Lung (tissue), 11 donors: ENCODE measurements at regions not wholly inside any gene's neighbourhood (a gene's known extent, or its start where the extent isn't known, plus 50 kb on each side); places are given as distances from the start of the nearest gene placed in this dataset.

Source experiments
- ATAC-seq: fragments of 200-7000 bp; cut with Tn5 transposase; one replicate; pipeline ENCODE4 v1.9.1; 2020; ENCODE audit warnings: moderate number of reproducible peaks; ENCODE audit not compliant: insufficient read depth, low FRiP score
- DNase-seq, 3 donors: peaks; one replicate each; pipeline ENCODE4 v3.0.0-alpha.2; 2013 to 2017
- H3K27ac ChIP-seq, 2 donors: one replicate each; pipeline ENCODE4 v1.5.1; 2013; ENCODE audit warnings: mild to moderate bottlenecking in 2 of 2, moderate library complexity in 2 of 2, control low read depth in 1 of 2, inconsistent platforms in 1 of 2, low read depth in 1 of 2, low read length in 1 of 2
- H3K27me3 ChIP-seq, 3 donors: one replicate each; pipeline ENCODE4 v1.5.1; 2013; ENCODE audit warnings: low read length in 2 of 3; ENCODE audit not compliant: control insufficient read depth in 3 of 3, insufficient read depth in 3 of 3
- H3K36me3 ChIP-seq, 4 donors: one replicate each; pipeline ENCODE4 v1.5.1; 2013; ENCODE audit warnings: low read length in 4 of 4, mild to moderate bottlenecking in 1 of 4, moderate library complexity in 1 of 4; ENCODE audit not compliant: control insufficient read depth in 4 of 4, insufficient read depth in 4 of 4
- H3K4me1 ChIP-seq, 5 donors: one replicate each; pipeline ENCODE4 v1.5.1; 2013; ENCODE audit warnings: low read length in 5 of 5, mild to moderate bottlenecking in 2 of 5, moderate library complexity in 1 of 5; ENCODE audit not compliant: control insufficient read depth in 5 of 5, insufficient read depth in 5 of 5
- H3K4me3 ChIP-seq: one replicate; pipeline ENCODE4 v1.5.1; 2013; ENCODE audit warnings: mild to moderate bottlenecking, control low read depth, moderate library complexity
- H3K9ac ChIP-seq, 2 donors: one replicate each; pipeline ENCODE4 v1.5.1; 2013; ENCODE audit warnings: low read length in 2 of 2, control low read depth in 1 of 2; ENCODE audit not compliant: insufficient read depth in 1 of 2
- H3K9me3 ChIP-seq, 4 donors: one replicate each; pipeline ENCODE4 v1.5.1; 2013; ENCODE audit warnings: low read length in 3 of 4, mild to moderate bottlenecking in 1 of 4, moderate library complexity in 1 of 4; ENCODE audit not compliant: control insufficient read depth in 4 of 4, insufficient read depth in 3 of 4
- CTCF ChIP-seq: IDR thresholded peaks from 2 replicates; pipeline ENCODE4 v1.5.1; 2012; ENCODE audit warnings: mild to moderate bottlenecking; ENCODE audit errors: control extremely low read depth, extremely low read depth
- WGBS, 2 donors: extraction: QIAGEN DNeasy Blood & Tissue Kit; methylation state at CpG; one replicate each; pipeline ENCODE4 v1.1.7; 2013; 5-methylcytosine and 5-hydroxymethylcytosine counted together
- donor health status: control.
- donor health status: control.
- donor health status: Bipolar disorder and iron deficiency.
- donor health status: healthy.
- donor health status: DM: yes; HTN: yes; CAD: no.

- TF ChIP-seq CTCF: no peak
- Histone ChIP-seq H3K36me3 (no peaks in the 10 kb centered on the region), H3K9me3 (peaks cover 0 to 6% (median 0%) of the 10 kb centered on the region in 4 donors), H3K27ac (no peak overlapping the region), H3K4me1 (no peaks in the 10 kb centered on the region), H3K4me3 (no peak overlapping the region), H3K9ac (no peak overlapping the region), H3K27me3 (no peaks in the 10 kb centered on the region)
- WGBS, 2 donors: 34 to 40% methylated on average over 9 of the region's 9 CpGs
- ATAC-seq: no peak
- peak; percentile 41 to 77 (median 45) for DNase-seq
Observed at GRCh38 chr10:23826421-23826820, 382.5 kb upstream of the KIAA1217 start.

GRCh38 chr10:23829556-23829955 is 379.4 kb upstream of the KIAA1217 start:
- 79 to 80% methylated on average over 2 of the region's 2 CpGs for WGBS, 2 donors
- H3K4me1 ChIP-seq: no peaks in the 10 kb centered on the region
- H3K9ac ChIP-seq: no peak overlapping the region
- H3K4me3 ChIP-seq: no peak overlapping the region
- no peaks in the 10 kb centered on the region for H3K36me3 ChIP-seq
- TF ChIP-seq CTCF: no peak
- H3K27ac ChIP-seq: no peak overlapping the region
- ATAC-seq: no peak
- peaks cover 0 to 6% (median 0%) of the 10 kb centered on the region in 4 donors for H3K9me3 ChIP-seq
- DNase-seq: no peak
- H3K27me3 ChIP-seq: no peaks in the 10 kb centered on the region

- Histone ChIP-seq H3K27me3 (no peaks in the 10 kb centered on the region), H3K4me3 (no peak overlapping the region), H3K36me3 (no peaks in the 10 kb centered on the region), H3K27ac (no peak overlapping the region), H3K9ac (no peak overlapping the region), H3K9me3 (no peaks in the 10 kb centered on the region), H3K4me1 (no peaks in the 10 kb centered on the region)
- DNase-seq (peak in 2 of 3 donors; percentile 20 to 64), ATAC-seq (no peak)
- TF ChIP-seq CTCF: no peak
Observed at GRCh38 chr10:23834091-23834490, 374.8 kb upstream of the KIAA1217 start.

- no peaks in the 10 kb centered on the region for H3K9me3 ChIP-seq
- ATAC-seq (no peak), DNase-seq (no peak)
- H3K36me3 ChIP-seq: no peaks in the 10 kb centered on the region
- no peak overlapping the region for H3K4me3 ChIP-seq
- no peak for TF ChIP-seq CTCF
- no peaks in the 10 kb centered on the region for H3K27me3 ChIP-seq
- no peaks in the 10 kb centered on the region for H3K4me1 ChIP-seq
- H3K9ac ChIP-seq: no peak overlapping the region
- H3K27ac ChIP-seq: no peak overlapping the region
- WGBS, 2 donors: 43 to 62% methylated on average over 2 of the region's 2 CpGs
Observed at GRCh38 chr10:23850631-23851030, 358.3 kb upstream of the KIAA1217 start.
